ENCODE measurements at regions not wholly inside any gene's neighbourhood (a gene's known extent, or its start where the extent isn't known, plus 50 kb on each side); places are given as distances from the start of the nearest gene placed in this dataset.

DNA sequence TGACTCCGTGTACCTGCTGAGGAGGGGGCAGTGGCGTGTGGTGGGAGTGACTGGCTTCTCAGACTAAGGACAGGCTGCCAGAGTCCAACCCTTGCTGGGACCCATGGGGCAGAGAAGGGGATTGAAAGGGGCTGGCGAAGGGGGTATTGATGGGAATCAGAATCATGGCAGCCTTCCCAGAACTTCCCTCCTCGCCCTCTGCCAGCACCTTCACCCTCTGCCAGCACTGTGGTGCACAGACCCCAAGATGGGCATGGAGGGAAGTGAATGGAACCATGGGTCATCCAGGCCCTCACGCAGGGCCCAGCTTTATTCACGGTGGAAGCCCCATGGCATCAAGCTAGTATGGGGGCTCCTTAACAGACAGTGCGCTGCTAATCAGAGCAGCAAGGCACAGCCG lies 76.8 kb downstream of the IRX5 start:
- TF ChIP-seq, protein P1, sequence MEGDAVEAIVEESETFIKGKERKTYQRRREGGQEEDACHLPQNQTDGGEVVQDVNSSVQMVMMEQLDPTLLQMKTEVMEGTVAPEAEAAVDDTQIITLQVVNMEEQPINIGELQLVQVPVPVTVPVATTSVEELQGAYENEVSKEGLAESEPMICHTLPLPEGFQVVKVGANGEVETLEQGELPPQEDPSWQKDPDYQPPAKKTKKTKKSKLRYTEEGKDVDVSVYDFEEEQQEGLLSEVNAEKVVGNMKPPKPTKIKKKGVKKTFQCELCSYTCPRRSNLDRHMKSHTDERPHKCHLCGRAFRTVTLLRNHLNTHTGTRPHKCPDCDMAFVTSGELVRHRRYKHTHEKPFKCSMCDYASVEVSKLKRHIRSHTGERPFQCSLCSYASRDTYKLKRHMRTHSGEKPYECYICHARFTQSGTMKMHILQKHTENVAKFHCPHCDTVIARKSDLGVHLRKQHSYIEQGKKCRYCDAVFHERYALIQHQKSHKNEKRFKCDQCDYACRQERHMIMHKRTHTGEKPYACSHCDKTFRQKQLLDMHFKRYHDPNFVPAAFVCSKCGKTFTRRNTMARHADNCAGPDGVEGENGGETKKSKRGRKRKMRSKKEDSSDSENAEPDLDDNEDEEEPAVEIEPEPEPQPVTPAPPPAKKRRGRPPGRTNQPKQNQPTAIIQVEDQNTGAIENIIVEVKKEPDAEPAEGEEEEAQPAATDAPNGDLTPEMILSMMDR (IDR thresholded peaks at IDR 0.05; ENCODE audit: low read depth, low read length): no peak

DNA sequence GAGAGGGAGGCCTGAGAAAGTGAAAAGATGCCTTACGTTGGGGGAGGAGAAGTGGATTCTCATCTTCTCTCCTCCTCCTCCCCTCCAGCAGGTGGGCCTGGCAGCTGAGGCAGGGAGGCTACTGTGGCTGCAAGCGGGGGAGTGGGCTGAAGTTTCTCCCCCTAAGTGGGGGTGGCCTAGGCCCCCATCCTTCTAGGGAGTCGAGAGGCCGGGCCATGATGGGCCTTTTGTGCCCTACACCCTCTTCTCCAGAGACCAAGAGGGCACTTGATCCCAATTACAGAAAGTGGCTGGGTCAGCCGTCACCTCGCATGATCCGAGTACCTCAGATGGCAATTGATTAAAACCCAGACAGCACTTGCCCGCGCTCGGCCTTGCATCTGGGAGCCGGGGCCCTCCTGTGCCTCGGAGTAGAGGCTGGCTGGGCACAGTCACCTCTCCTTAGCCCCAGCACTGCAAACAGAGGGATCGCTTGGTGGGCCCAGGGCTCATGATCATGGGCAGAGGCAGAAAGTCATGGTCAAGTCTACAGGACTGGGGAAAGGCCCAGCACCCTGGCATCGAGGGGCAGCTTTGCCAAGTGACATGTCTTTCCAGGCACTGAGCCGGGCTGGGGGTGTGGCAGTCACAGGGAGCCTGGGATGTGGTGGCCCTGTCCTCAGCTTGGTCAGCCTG lies 78.3 kb downstream of the IRX5 start:
- no peak for DNase-seq (ENCODE audit: extremely low read depth, low read depth)
- TF ChIP-seq, protein P1 (IDR thresholded peaks at IDR 0.05; ENCODE audit: low read depth, low read length): no peak

More for the DNA sequence above, 76.8 kb downstream of the IRX5 start:
- no peak for DNase-seq (ENCODE audit: extremely low read depth, low read depth)

GRCh38 chr16:55009581-55009980 lies 78.9 kb downstream of the IRX5 start:
- TF ChIP-seq, protein P1 (IDR thresholded peaks at IDR 0.05; ENCODE audit: low read depth, low read length): no peak
- DNase-seq (ENCODE audit: extremely low read depth, low read depth): no peak

DNA sequence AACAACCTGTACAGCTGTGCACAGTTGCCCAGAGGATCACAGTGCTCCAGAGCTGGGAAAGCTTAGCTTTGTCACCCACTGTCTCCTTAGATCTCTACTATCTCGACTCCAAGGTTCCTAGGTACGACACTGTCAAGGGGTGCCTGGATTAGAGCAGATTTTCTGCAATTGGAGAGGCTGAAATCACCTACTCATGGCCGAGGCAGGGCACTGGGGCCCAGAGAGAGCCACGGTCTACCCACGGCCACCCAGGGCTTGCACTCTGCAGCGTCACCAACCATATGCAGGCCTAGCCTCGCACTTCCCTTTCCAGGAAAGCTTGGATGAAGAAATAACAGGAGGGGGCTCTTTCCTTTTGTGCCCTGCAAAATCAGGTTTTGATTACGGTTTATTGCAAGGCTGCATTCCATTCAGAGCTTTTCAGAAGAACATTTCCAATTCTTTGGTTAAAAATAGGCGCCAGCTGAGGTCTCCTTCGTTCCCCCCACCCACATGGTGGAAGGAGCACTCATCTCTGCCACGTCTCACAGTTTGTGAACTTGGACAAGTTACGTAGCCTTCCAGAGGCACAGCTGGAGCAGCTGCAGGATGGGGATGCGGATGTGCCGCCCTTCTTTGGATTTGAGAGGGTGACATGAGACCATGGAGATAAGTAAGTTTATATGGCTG lies 80.0 kb downstream of the IRX5 start:
- TF ChIP-seq, protein P1 (IDR thresholded peaks at IDR 0.05; ENCODE audit: low read depth, low read length): no peak
- DNase-seq (ENCODE audit: extremely low read depth, low read depth): no peak

DNA sequence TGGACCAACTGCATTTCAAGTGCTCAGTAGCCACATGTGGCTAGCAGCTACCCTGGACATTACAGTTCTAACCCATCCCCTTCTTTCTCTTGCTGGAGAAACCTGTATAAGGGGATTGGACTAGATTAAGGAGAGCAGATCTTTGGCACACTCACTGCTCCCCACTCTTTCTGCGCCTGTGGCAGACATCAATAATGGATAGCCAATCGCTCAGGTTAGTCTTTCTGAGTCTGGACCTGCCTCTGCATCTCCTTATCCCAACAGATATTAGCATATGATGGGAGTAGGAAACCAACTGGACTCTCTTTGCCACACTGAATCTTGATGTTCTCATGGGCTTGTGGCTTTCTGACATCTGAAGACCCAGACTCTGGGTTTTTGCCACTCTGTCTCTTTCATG lies 81.7 kb downstream of the IRX5 start:
- no peak for DNase-seq (ENCODE audit: extremely low read depth, low read depth)
- TF ChIP-seq, protein P1 (IDR thresholded peaks at IDR 0.05; ENCODE audit: low read depth, low read length): no peak

- TF ChIP-seq, protein P1 (IDR thresholded peaks at IDR 0.05; ENCODE audit: low read depth, low read length): no peak
Observed at GRCh38 chr16:55012793-55013192, 82.1 kb downstream of the IRX5 start.

DNA sequence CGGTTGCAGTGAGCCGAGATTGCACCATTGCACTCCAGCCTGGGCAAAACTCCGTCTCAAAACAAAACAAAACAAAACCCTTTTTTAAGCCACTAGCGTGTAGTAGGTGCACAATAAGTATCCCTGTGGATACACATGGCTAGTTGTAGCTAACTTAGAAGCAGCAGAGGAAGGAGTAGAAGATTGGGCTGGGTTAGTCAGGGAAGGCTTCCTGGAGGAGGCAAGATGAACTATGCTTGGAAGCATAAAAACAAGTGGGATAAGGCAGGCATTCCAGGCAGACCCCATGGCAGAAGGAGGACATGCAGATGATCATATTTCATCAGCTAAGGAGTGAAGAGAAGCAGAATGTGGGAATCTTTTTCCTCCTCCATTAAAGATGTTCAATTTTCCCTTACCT lies 83.4 kb downstream of the IRX5 start:
- no peak for DNase-seq (ENCODE audit: extremely low read depth, low read depth)
- TF ChIP-seq, protein P1 (IDR thresholded peaks at IDR 0.05; ENCODE audit: low read depth, low read length): no peak

More at GRCh38 chr16:55012793-55013192, 82.1 kb downstream of the IRX5 start:
- DNase-seq (ENCODE audit: extremely low read depth, low read depth): no peak
